Keratinocyte (primary cell): ENCODE measurements at regions not wholly inside any gene's neighbourhood (a gene's known extent, or its start where the extent isn't known, plus 50 kb on each side); places are given as distances from the start of the nearest gene placed in this dataset.

ENCODE experiments used
- DNase-seq: peaks from one replicate; pipeline ENCODE4 v3.0.0-alpha.2; 2011; ENCODE audit warnings: low read depth, missing footprints, low spot score
- FAIRE-seq: peaks from 2 replicates; lab custom pipeline; 2011; peaks lifted over from hg19 to GRCh38; lab: Jason Lieb, UNC
- H2AFZ ChIP-seq: 2 replicates; pipeline ENCODE4 v1.6.0; 2012; ENCODE audit warnings: low read length, control low read depth, inconsistent platforms; ENCODE audit not compliant: control insufficient read depth
- H3K27ac ChIP-seq: 2 replicates; pipeline ENCODE4 v1.5.1; 2011; ENCODE audit warnings: low read length; ENCODE audit not compliant: control insufficient read depth, insufficient read depth
- H3K27me3 ChIP-seq: 3 replicates; pipeline ENCODE4 v1.6.0; 2011; ENCODE audit warnings: low read length; ENCODE audit not compliant: control insufficient read depth, insufficient read depth; ENCODE audit errors: extremely low read depth
- H3K36me3 ChIP-seq, 2 experiments: 2 replicates in 1 of 2; 3 replicates in 1 of 2; pipeline ENCODE4 v1.5.1; 2011; ENCODE audit warnings: low read length in 2 of 2, mild to moderate bottlenecking in 1 of 2; ENCODE audit not compliant: control insufficient read depth in 2 of 2, insufficient read depth in 2 of 2; ENCODE audit errors: extremely low read depth in 1 of 2
- H3K4me1 ChIP-seq: 3 replicates; pipeline ENCODE4 v1.5.1; 2011; ENCODE audit warnings: low read length; ENCODE audit not compliant: control insufficient read depth, insufficient read depth; ENCODE audit errors: extremely low read depth
- H3K4me2 ChIP-seq: 3 replicates; pipeline ENCODE4 v1.6.0; 2011; ENCODE audit warnings: low read depth, low read length; ENCODE audit not compliant: control insufficient read depth, insufficient read depth; ENCODE audit errors: extremely low read depth
- H3K4me3 ChIP-seq, 3 experiments: fragments of 200-600 bp in 1 of 3; sonication (generic) in 1 of 3; 2 replicates in 2 of 3; 3 replicates in 1 of 3; pipeline ENCODE4 v1.5.1; 2011 to 2016; ENCODE audit warnings: low read length in 3 of 3, mild to moderate bottlenecking in 3 of 3, control low read depth in 2 of 3, inconsistent platforms in 1 of 3, low read depth in 1 of 3, mixed read lengths in 1 of 3, mixed run types in 1 of 3, moderate library complexity in 1 of 3; ENCODE audit not compliant: control insufficient read depth in 2 of 3, insufficient read depth in 2 of 3; ENCODE audit errors: extremely low read depth in 1 of 3
- H3K79me2 ChIP-seq: 2 replicates; pipeline ENCODE4 v1.6.0; 2012; ENCODE audit warnings: low read length; ENCODE audit not compliant: control insufficient read depth, insufficient read depth
- H3K9ac ChIP-seq: 3 replicates; pipeline ENCODE4 v1.6.0; 2011; ENCODE audit warnings: low read length; ENCODE audit not compliant: control insufficient read depth, insufficient read depth; ENCODE audit errors: extremely low read depth
- H3K9me1 ChIP-seq: 3 replicates; pipeline ENCODE4 v1.6.0; 2011; ENCODE audit warnings: low read length; ENCODE audit not compliant: control insufficient read depth, insufficient read depth; ENCODE audit errors: extremely low read depth
- H3K9me3 ChIP-seq: 2 replicates; pipeline ENCODE4 v1.5.1; 2012; ENCODE audit warnings: low read depth, low read length; ENCODE audit not compliant: control insufficient read depth
- H4K20me1 ChIP-seq: 3 replicates; pipeline ENCODE4 v1.6.0; 2011; ENCODE audit warnings: low read length; ENCODE audit not compliant: control insufficient read depth, insufficient read depth; ENCODE audit errors: extremely low read depth
- CTCF ChIP-seq, 3 experiments: IDR thresholded peaks in 1 of 3; conservative IDR thresholded peaks in 1 of 3; optimal IDR thresholded peaks in 1 of 3; 2 replicates in 2 of 3; 3 replicates in 1 of 3; pipeline versions ENCODE3 to v1.5.1; 2011; ENCODE audit warnings: low read length in 3 of 3, mild to moderate bottlenecking in 3 of 3, moderate library complexity in 2 of 3, control low read depth in 1 of 3, inconsistent platforms in 1 of 3; ENCODE audit not compliant: insufficient read depth in 2 of 3; ENCODE audit errors: extremely low read depth in 1 of 3
- EZH2 ChIP-seq: IDR thresholded peaks from one replicate; pipeline ENCODE4 v1.6.1; 2012; ENCODE audit warnings: inconsistent platforms, mild to moderate bottlenecking, low read length, moderate library complexity
- dilution Hi-C: fragments of 300-500 bp; cut with MboI; formaldehyde crosslinking; loops from one replicate; pipeline ENCODE4 v1.7.0; 2020; ENCODE audit warnings: low sequenced_read_pairs; ENCODE audit not compliant: extremely low pct_ligation_motif_present

- Histone ChIP-seq H3K27me3 (no peaks in the 10 kb centered on the region), H3K36me3 (no peaks in the 10 kb centered on the region), H3K9me1 (no peaks in the 10 kb centered on the region), H3K4me2 (no peak overlapping the region), H3K79me2 (no peaks in the 10 kb centered on the region), H2AFZ (no peak overlapping the region), H3K4me1 (no peaks in the 10 kb centered on the region), H3K27ac (no peak overlapping the region), H3K4me3 (no peak overlapping the region), H4K20me1 (no peaks in the 10 kb centered on the region), H3K9ac (no peak overlapping the region), H3K9me3 (no peaks in the 10 kb centered on the region)
- DNase-seq = no peak
- dilution Hi-C loops = no loop called here
- no peak for FAIRE-seq
- TF ChIP-seq CTCF (optimal IDR thresholded peaks at IDR 0.05 in 1 of 3, IDR thresholded peaks at IDR 0.05 in 1 of 3, conservative IDR thresholded peaks at IDR 0.05 in 1 of 3; ENCODE audit: extremely low read depth in 1 of 3, insufficient read depth in 2 of 3, low read length in 3 of 3) (no peak), EZH2 (no peak)
Measured at GRCh38 chrX:30085571-30085970, 129.8 kb upstream of the MAGEB2 start.

- H3K36me3 ChIP-seq = no peaks in the 10 kb centered on the region
- no peak overlapping the region for H3K4me3 ChIP-seq
- no peaks in the 10 kb centered on the region for H3K9me1 ChIP-seq
- no peak overlapping the region for H3K27ac ChIP-seq
- no peak overlapping the region for H3K4me2 ChIP-seq
- H3K79me2 ChIP-seq = no peaks in the 10 kb centered on the region
- dilution Hi-C loops = no loop called here
- no peaks in the 10 kb centered on the region for H3K9me3 ChIP-seq
- H3K4me1 ChIP-seq = no peaks in the 10 kb centered on the region
- H3K9ac ChIP-seq = no peak overlapping the region
- H3K27me3 ChIP-seq = no peaks in the 10 kb centered on the region
- no peaks in the 10 kb centered on the region for H4K20me1 ChIP-seq
- DNase-seq (no peak), FAIRE-seq (no peak)
- TF ChIP-seq EZH2 = no peak
- TF ChIP-seq CTCF (optimal IDR thresholded peaks at IDR 0.05 in 1 of 3, IDR thresholded peaks at IDR 0.05 in 1 of 3, conservative IDR thresholded peaks at IDR 0.05 in 1 of 3; ENCODE audit: extremely low read depth in 1 of 3, insufficient read depth in 2 of 3, low read length in 3 of 3) = no peak
- no peak overlapping the region for H2AFZ ChIP-seq
Measured at GRCh38 chrX:30111431-30111830, 103.9 kb upstream of the MAGEB2 start.
